ENCODE measurements at regions not wholly inside any gene's neighbourhood (a gene's known extent, or its start where the extent isn't known, plus 50 kb on each side); places are given as distances from the start of the nearest gene placed in this dataset.

GRCh38 chr13:68644611-68645010 is 1414.5 kb upstream of the PCDH9 start:
- TF ChIP-seq POLR2AphosphoS5 (IDR thresholded peaks at IDR 0.05; ENCODE audit: borderline replicate concordance, low read depth, low read length) (no peak), EZH2 (IDR thresholded peaks at IDR 0.05) (no peak)

Measured in SK-N-MC (cell line).